ENCODE measurements at regions not wholly inside any gene's neighbourhood (a gene's known extent, or its start where the extent isn't known, plus 50 kb on each side); places are given as distances from the start of the nearest gene placed in this dataset.

DNA sequence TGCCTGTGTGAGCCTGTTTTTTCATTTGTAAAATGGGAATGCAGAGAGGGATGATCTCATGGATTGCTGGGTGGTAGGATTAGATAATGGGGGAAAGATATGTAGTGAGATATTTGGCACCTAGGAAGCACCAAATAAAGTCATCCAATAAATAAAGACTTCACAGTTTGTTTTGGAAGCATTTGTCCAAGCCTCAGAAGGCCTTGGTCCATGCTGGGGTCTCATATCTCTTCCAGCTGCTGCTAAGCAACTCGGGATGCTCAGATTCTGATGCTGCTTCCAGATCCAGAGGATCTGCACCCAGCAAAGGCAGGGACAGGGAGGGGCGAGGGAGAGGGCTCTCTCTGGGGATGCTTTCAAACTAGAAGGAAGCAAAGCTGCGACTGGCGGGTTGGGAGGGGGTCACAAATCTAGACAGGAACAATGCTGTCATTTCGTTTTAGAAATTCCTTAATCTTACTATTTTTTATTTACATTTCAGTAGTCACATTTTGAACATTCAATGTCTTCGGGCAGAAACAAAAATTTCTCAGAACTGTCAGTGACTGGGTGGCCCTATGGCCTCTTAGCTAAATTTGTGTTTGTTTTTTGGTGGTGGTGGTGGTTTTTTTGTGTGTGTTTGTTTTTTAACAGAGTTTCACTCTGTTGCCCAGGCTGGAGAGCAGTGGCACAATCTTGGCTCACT lies 114.9 kb upstream of the CDH5 start:
- no TSS peak for BruUV-seq (replicated peaks)
- Histone ChIP-seq H2AK9ac (replicated peaks; ENCODE audit: low read depth, low read length, poor library complexity) (no peak overlapping the region), H3K27me3 (ENCODE audit: control insufficient read depth, insufficient read depth, low read length) (no peaks in the 10 kb centered on the region), H4K5ac (ENCODE audit: low read depth, low read length) (no peak overlapping the region; the same call in 1 of the 2 replicates), H3K23ac (ENCODE audit: low read depth, low read length) (0 out of 2 replicates have a peak overlapping the region, but pooled peaks have one; percentile 8), H3K9me1 (ENCODE audit: insufficient read depth, low read length) (peaks cover 8% of the 10 kb centered on the region; the same call in 1 of the 2 replicates), H3K79me1 (ENCODE audit: low read depth in 1 of 2, low read length in 2 of 2) (no peaks in the 10 kb centered on the region), H3K9me3 (ENCODE audit: control insufficient read depth, insufficient read depth, low read length) (no peaks in the 10 kb centered on the region; the same call in 1 of the 2 replicates), H4K8ac (ENCODE audit: low read depth in 2 of 2, low read length in 2 of 2) (peak overlapping the region; percentile 14 to 58; a peak in 2 of 4 replicates), H4K91ac (ENCODE audit: insufficient read depth, low read depth, low read length) (peak overlapping the region; percentile 58), H3K4me3 (ENCODE audit: insufficient read depth, low read depth, low read length) (no peak overlapping the region), H3K4me2 (ENCODE audit: low read depth, low read length) (no peak overlapping the region; the same call in 1 of the 2 replicates), H3K4ac (ENCODE audit: low read depth, low read length) (peak overlapping the region; percentile 67), H3K9ac (ENCODE audit: low read depth, low read length) (no peak overlapping the region; the same call in 1 of the 2 replicates), H3K36me3 (ENCODE audit: control insufficient read depth, insufficient read depth, low read length) (no peaks in the 10 kb centered on the region), H2BK5ac (ENCODE audit: low read depth, low read length, poor library complexity, severe bottlenecking) (no peak overlapping the region), H3K27ac (ENCODE audit: insufficient read depth, low read length) (peak overlapping the region; percentile 36; the same call in 1 of the 2 replicates), H3K18ac (ENCODE audit: low read depth, low read length) (peak overlapping the region; percentile 3; the same call in 1 of the 2 replicates), H2AFZ (replicated peaks; ENCODE audit: low read length, poor library complexity) (no peak overlapping the region), H2AK5ac (ENCODE audit: low read depth, low read length) (no peak overlapping the region), H2BK120ac (ENCODE audit: low read depth, low read length) (peak overlapping the region; percentile 78), H4K20me1 (ENCODE audit: insufficient read depth, low read length) (no peaks in the 10 kb centered on the region), H3K14ac (replicated peaks; ENCODE audit: low read depth, low read length) (no peak overlapping the region; the same call in 1 of the 2 replicates), H3K4me1 (ENCODE audit: control insufficient read depth, insufficient read depth, low read length) (peaks cover 14% of the 10 kb centered on the region), H2BK20ac (ENCODE audit: low read depth, low read length) (peak overlapping the region; percentile 67; the same call in 1 of the 2 replicates), H2BK15ac (ENCODE audit: low read depth, low read length) (no peak overlapping the region), H3K56ac (ENCODE audit: extremely low read depth, insufficient read depth, low read length) (no peak overlapping the region)
- ATAC-seq (ENCODE audit: low read depth) (no peak), DNase-seq (no peak)
- CTCF ChIA-PET = no interaction called here
- dilution Hi-C loops (cut with HindIII; ENCODE audit: low sequenced_read_pairs, unreplicated experiment) (no loop called here), intact Hi-C loops (cut with micrococcal nuclease) (no loop called here), in situ Hi-C loops (cut with MboI; ENCODE audit: low sequenced_read_pairs) (no loop called here)
- POLR2A ChIA-PET (ENCODE audit: unreplicated experiment) = no interaction called here
- no CpG with 5 or more reads among the region's 6 CpGs for WGBS, 2 experiments (ENCODE audit: extremely low coverage in 2 of 2, insufficient read length in 1 of 2)
- TF ChIP-seq CEBPB (IDR thresholded peaks at IDR 0.05; ENCODE audit: low read depth, low read length) (no peak), RAD21 (IDR thresholded peaks at IDR 0.05; ENCODE audit: low read length) (no peak), MXI1 (IDR thresholded peaks at IDR 0.05; ENCODE audit: borderline replicate concordance, low read depth, low read length) (no peak), RFX5 (IDR thresholded peaks at IDR 0.05; ENCODE audit: low read depth, low read length) (no peak), FOS (IDR thresholded peaks at IDR 0.05; ENCODE audit: low read depth, low read length) (no peak), SMC3 (IDR thresholded peaks at IDR 0.05; ENCODE audit: low read depth, low read length) (no peak), POLR2A (IDR thresholded peaks at IDR 0.05; ENCODE audit: low read depth, low read length) (no peak), NFE2L2 (IDR thresholded peaks at IDR 0.05; ENCODE audit: low read depth, low read length) (no peak), RCOR1 (IDR thresholded peaks at IDR 0.05; ENCODE audit: insufficient replicate concordance, low read length) (no peak), MAZ (IDR thresholded peaks at IDR 0.05; ENCODE audit: borderline replicate concordance, low read depth, low read length) (no peak)
- TF ChIP-seq, protein P1, sequence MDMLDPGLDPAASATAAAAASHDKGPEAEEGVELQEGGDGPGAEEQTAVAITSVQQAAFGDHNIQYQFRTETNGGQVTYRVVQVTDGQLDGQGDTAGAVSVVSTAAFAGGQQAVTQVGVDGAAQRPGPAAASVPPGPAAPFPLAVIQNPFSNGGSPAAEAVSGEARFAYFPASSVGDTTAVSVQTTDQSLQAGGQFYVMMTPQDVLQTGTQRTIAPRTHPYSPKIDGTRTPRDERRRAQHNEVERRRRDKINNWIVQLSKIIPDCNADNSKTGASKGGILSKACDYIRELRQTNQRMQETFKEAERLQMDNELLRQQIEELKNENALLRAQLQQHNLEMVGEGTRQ (IDR thresholded peaks at IDR 0.05; ENCODE audit: low read depth, low read length) = no peak
- TF ChIP-seq, protein P2, sequence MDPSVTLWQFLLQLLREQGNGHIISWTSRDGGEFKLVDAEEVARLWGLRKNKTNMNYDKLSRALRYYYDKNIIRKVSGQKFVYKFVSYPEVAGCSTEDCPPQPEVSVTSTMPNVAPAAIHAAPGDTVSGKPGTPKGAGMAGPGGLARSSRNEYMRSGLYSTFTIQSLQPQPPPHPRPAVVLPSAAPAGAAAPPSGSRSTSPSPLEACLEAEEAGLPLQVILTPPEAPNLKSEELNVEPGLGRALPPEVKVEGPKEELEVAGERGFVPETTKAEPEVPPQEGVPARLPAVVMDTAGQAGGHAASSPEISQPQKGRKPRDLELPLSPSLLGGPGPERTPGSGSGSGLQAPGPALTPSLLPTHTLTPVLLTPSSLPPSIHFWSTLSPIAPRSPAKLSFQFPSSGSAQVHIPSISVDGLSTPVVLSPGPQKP (IDR thresholded peaks at IDR 0.05; ENCODE audit: borderline replicate concordance, low read depth, low read length) = no peak
